Kidney (tissue), 13 donors: ENCODE measurements at regions not wholly inside any gene's neighbourhood (a gene's known extent, or its start where the extent isn't known, plus 50 kb on each side); places are given as distances from the start of the nearest gene placed in this dataset.

Experiments used
- DNase-seq, 5 donors: peaks; one replicate each; pipeline ENCODE4 v3.0.0-alpha.2; 2013 to 2020
- FAIRE-seq: peaks from 2 replicates; lab custom pipeline; 2012; peaks lifted over from hg19 to GRCh38; lab: Jason Lieb, UNC
- H3K27ac ChIP-seq, 2 donors: one replicate each; pipeline ENCODE4 v1.7.0; 2013; ENCODE audit warnings: low read depth in 2 of 2, low read length in 2 of 2, inconsistent platforms in 1 of 2
- H3K27me3 ChIP-seq: one replicate; pipeline ENCODE4 v1.7.1; 2013; ENCODE audit warnings: low read length, inconsistent platforms; ENCODE audit not compliant: control insufficient read depth, insufficient read depth
- H3K36me3 ChIP-seq, 3 donors: one replicate each; pipeline versions ENCODE4 v1.7.0 to v1.7.1; 2013; ENCODE audit warnings: low read length in 3 of 3, control low read depth in 1 of 3, inconsistent platforms in 1 of 3; ENCODE audit not compliant: insufficient read depth in 3 of 3, control insufficient read depth in 2 of 3
- H3K4me1 ChIP-seq, 3 donors: one replicate each; pipeline versions ENCODE4 v1.7.0 to v1.7.1; 2013; ENCODE audit warnings: low read length in 3 of 3, inconsistent platforms in 1 of 3, low read depth in 1 of 3; ENCODE audit not compliant: control insufficient read depth in 2 of 3, insufficient read depth in 2 of 3
- H3K4me3 ChIP-seq, 3 donors: one replicate each; pipeline versions ENCODE4 v1.7.0 to v1.8.1; 2013; ENCODE audit warnings: low read length in 3 of 3, control low read depth in 1 of 3, inconsistent platforms in 1 of 3
- H3K9ac ChIP-seq, 3 donors: one replicate each; pipeline versions ENCODE4 v1.7.0 to v1.7.1; 2013; ENCODE audit warnings: low read length in 3 of 3, control low read depth in 1 of 3, inconsistent platforms in 1 of 3
- H3K9me3 ChIP-seq, 3 donors: one replicate each; pipeline versions ENCODE4 v1.7.0 to v1.7.1; 2013; ENCODE audit warnings: low read length in 3 of 3, control low read depth in 1 of 3, inconsistent platforms in 1 of 3; ENCODE audit not compliant: control insufficient read depth in 2 of 3, insufficient read depth in 1 of 3
- intact Hi-C: fragments of 100-400 bp; cut with DNase I; formaldehyde crosslinking; loops from one replicate; pipeline ENCODE4 v1.11.1; 2022
- TF ChIP-seq, protein P1 (sequence below): IDR thresholded peaks from 3 replicates; pipeline ENCODE4 v1.5.1; 2012; ENCODE audit warnings: mild to moderate bottlenecking, moderate library complexity, borderline replicate concordance; ENCODE audit not compliant: insufficient read depth; ENCODE audit errors: extremely low read depth
- donor health status: control.
- donor health status: control.
- donor health status: control.
- donor health status: control.
- donor health status: control.
- donor health status: DM: yes; HTN: yes; CAD: no.
- donor health status: Normal renal cell carcinoma (clear cell type).

DNA sequence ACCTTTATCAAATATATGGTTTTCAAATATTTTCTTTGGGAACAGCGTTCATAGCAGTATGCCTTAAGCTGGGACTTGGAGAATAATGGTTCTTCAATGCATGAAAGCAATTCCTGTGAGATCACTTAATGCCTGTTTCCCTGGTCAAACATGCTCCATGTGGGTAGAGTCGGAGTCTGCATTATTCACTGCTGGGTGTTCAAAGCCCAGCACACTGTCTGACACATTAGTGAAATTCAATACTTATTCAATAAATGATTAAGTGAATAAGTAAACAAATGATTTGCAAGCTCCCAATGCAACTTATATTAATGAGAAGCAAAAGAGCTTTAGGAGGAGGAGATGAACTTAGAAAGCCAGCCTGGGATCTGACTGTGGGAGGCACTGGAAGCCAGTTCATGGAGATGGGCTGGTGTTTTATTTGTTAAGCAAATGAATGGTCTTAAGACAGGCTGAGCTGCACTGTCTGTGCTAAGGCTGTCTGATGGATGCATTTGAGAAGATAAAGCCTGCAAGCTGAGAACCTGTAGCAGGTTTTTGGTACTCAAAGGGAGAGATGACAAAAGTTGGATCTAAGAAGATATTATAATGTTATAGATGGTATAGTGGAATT lies 490.8 kb downstream of the MCTP2 start:
- H3K9me3 ChIP-seq: no peaks in the 10 kb centered on the region
- intact Hi-C loops: no loop called here
- no peaks in the 10 kb centered on the region for H3K36me3 ChIP-seq
- H3K27me3 ChIP-seq: no peaks in the 10 kb centered on the region
- TF ChIP-seq, protein P1, sequence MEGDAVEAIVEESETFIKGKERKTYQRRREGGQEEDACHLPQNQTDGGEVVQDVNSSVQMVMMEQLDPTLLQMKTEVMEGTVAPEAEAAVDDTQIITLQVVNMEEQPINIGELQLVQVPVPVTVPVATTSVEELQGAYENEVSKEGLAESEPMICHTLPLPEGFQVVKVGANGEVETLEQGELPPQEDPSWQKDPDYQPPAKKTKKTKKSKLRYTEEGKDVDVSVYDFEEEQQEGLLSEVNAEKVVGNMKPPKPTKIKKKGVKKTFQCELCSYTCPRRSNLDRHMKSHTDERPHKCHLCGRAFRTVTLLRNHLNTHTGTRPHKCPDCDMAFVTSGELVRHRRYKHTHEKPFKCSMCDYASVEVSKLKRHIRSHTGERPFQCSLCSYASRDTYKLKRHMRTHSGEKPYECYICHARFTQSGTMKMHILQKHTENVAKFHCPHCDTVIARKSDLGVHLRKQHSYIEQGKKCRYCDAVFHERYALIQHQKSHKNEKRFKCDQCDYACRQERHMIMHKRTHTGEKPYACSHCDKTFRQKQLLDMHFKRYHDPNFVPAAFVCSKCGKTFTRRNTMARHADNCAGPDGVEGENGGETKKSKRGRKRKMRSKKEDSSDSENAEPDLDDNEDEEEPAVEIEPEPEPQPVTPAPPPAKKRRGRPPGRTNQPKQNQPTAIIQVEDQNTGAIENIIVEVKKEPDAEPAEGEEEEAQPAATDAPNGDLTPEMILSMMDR: no peak
- DNase-seq (no peak), FAIRE-seq (no peak)
- no peak overlapping the region for H3K4me3 ChIP-seq
- H3K9ac ChIP-seq: no peak overlapping the region
- H3K27ac ChIP-seq: no peak overlapping the region
- no peaks in the 10 kb centered on the region for H3K4me1 ChIP-seq

DNA sequence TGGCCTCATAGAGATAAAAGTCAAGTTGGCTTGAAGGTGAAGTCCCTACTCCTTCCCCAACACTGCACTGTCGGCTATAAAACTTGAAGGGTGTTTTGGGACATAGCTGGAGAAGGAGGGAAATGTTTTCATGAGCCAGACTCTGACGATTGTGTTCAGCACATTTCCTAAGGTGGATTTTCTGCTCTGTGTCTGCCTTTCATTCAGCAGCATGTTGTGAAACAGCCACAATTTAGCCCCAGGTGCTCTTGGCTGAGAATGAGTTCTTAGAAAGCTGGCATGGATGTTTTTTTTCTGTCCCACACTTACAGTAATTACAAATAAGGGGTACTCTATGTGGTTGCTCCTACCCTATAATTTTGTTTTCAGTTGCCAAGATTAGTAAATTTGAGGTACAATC lies 492.4 kb downstream of the MCTP2 start:
- TF ChIP-seq, protein P1: no peak
- Histone ChIP-seq H3K9ac (no peak overlapping the region), H3K9me3 (no peaks in the 10 kb centered on the region), H3K36me3 (no peaks in the 10 kb centered on the region), H3K4me3 (no peak overlapping the region), H3K27me3 (no peaks in the 10 kb centered on the region), H3K4me1 (no peaks in the 10 kb centered on the region), H3K27ac (no peak overlapping the region)
- DNase-seq (no peak), FAIRE-seq (no peak)
- intact Hi-C loops: no loop called here

DNA sequence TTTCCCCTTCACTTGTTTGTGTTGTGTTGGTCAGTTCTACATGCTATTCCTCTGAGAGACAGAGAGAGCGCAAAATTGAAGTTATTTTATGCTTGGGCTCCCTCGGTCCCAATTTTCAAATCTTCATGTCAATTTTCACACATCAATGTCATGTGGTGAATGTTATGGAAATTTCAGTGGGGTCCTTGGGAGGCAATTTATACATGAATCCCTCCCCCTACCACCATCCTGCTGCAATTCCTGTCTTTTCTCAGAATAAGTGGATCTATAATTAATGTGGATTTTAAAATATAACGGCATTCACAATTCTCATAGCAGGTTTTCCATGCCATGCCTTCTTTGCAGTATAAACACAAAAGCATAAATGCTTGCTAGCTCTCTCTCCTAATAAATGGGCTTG lies 499.9 kb downstream of the MCTP2 start:
- Histone ChIP-seq H3K27ac (no peak overlapping the region), H3K36me3 (no peaks in the 10 kb centered on the region), H3K27me3 (no peaks in the 10 kb centered on the region), H3K4me1 (no peaks in the 10 kb centered on the region), H3K9ac (no peak overlapping the region), H3K4me3 (no peak overlapping the region), H3K9me3 (no peaks in the 10 kb centered on the region)
- FAIRE-seq: no peak
- TF ChIP-seq, protein P1: no peak
- intact Hi-C loops: no loop called here
- no peak for DNase-seq

DNA sequence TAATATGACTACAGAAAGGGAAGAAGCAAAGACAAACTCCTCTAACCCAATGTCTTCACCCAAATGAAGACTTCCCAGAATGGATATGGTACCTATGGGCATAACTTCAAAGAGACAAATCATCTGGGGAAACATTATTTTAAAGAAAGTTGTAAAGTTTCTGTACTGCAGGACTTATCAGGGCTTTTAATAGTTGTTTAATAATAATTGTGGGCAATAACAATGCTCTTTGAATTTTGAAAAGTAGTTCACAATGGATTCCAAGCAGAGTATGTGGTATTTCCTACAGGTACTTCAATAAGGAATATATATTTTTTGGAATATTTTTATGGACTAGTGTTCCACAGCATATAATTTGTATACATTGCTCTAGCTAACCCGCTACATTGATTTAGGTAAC lies 503.1 kb downstream of the MCTP2 start:
- Histone ChIP-seq H3K9me3 (no peaks in the 10 kb centered on the region), H3K27me3 (no peaks in the 10 kb centered on the region), H3K9ac (no peak overlapping the region), H3K36me3 (no peaks in the 10 kb centered on the region), H3K4me1 (no peaks in the 10 kb centered on the region), H3K27ac (no peak overlapping the region), H3K4me3 (no peak overlapping the region)
- intact Hi-C loops: no loop called here
- TF ChIP-seq, protein P1: no peak
- no peak for FAIRE-seq
- DNase-seq: no peak
